ENCODE measurements at regions not wholly inside any gene's neighbourhood (a gene's known extent, or its start where the extent isn't known, plus 50 kb on each side); places are given as distances from the start of the nearest gene placed in this dataset.

DNA sequence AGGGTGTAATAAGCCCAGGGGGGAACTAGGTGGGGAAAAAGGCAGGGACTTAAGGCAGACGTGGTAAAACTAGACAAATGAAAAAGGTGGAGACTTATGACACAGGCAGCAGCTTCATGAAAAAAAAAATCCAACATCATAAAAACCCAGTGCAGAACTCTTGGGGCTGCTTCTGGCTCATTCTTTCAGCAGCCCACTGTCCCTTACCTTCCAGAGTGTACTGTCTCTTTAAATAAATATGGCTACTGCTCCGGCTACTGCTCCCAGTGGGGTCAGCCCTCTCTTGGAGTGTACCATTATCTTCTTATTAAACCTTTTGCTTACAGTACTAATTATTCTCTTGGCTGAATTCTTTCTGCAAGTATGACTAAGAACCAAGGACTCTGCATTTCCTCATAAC is 699.5 kb downstream of the DSC3 start:
- H3K9me3 Mint-ChIP-seq, result peaks cover 11% of the 10 kb centered on the region
- H3K36me3 Mint-ChIP-seq (ENCODE audit: low read depth), result no peaks in the 10 kb centered on the region
- H3K27me3 Mint-ChIP-seq (ENCODE audit: insufficient read depth), result no peaks in the 10 kb centered on the region
- H3K4me1 Mint-ChIP-seq (ENCODE audit: low read depth), result no peaks in the 10 kb centered on the region
- no peak overlapping the region for H3K27ac Mint-ChIP-seq
- no peak overlapping the region for H3K4me3 Mint-ChIP-seq
- TF ChIP-seq, protein P1, sequence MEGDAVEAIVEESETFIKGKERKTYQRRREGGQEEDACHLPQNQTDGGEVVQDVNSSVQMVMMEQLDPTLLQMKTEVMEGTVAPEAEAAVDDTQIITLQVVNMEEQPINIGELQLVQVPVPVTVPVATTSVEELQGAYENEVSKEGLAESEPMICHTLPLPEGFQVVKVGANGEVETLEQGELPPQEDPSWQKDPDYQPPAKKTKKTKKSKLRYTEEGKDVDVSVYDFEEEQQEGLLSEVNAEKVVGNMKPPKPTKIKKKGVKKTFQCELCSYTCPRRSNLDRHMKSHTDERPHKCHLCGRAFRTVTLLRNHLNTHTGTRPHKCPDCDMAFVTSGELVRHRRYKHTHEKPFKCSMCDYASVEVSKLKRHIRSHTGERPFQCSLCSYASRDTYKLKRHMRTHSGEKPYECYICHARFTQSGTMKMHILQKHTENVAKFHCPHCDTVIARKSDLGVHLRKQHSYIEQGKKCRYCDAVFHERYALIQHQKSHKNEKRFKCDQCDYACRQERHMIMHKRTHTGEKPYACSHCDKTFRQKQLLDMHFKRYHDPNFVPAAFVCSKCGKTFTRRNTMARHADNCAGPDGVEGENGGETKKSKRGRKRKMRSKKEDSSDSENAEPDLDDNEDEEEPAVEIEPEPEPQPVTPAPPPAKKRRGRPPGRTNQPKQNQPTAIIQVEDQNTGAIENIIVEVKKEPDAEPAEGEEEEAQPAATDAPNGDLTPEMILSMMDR (IDR thresholded peaks at IDR 0.05), result no peak
- no peak for DNase-seq

- TF ChIP-seq, protein P1 (IDR thresholded peaks at IDR 0.05), result no peak
- Mint-ChIP-seq H3K27ac (no peak overlapping the region), H3K36me3 (ENCODE audit: low read depth) (no peaks in the 10 kb centered on the region), H3K4me3 (no peak overlapping the region), H3K4me1 (ENCODE audit: low read depth) (no peaks in the 10 kb centered on the region), H3K9me3 (peaks cover 8% of the 10 kb centered on the region), H3K27me3 (ENCODE audit: insufficient read depth) (no peaks in the 10 kb centered on the region)
- no peak for DNase-seq
These were observed 699.9 kb downstream of the DSC3 start for GRCh38 chr18:30342675-30343074.

DNA sequence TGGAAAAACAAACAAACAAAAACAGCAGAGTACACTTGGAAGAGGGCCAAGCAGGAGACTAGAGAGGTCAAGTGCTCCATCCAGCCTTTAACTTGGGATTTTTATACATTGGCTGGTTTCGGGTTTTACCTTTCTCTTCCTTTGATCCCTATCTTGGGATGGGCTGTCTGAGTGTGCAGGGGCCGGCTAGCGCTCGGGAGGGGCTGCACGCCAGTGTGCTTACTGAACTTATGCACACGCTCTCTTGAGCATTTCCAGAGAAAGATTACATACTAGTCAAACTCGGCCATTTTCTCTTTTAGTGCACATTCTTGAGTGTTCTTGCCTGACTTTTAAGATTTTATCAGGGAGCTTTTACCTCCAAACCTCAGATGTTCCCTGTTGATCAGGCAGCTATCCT is 707.8 kb downstream of the DSC3 start:
- TF ChIP-seq, protein P1 (IDR thresholded peaks at IDR 0.05), result no peak
- Mint-ChIP-seq H3K27me3 (ENCODE audit: insufficient read depth) (no peaks in the 10 kb centered on the region), H3K27ac (no peak overlapping the region), H3K4me1 (ENCODE audit: low read depth) (no peaks in the 10 kb centered on the region), H3K36me3 (ENCODE audit: low read depth) (no peaks in the 10 kb centered on the region), H3K4me3 (no peak overlapping the region), H3K9me3 (peaks cover 3% of the 10 kb centered on the region)
- DNase-seq, result no peak

DNA sequence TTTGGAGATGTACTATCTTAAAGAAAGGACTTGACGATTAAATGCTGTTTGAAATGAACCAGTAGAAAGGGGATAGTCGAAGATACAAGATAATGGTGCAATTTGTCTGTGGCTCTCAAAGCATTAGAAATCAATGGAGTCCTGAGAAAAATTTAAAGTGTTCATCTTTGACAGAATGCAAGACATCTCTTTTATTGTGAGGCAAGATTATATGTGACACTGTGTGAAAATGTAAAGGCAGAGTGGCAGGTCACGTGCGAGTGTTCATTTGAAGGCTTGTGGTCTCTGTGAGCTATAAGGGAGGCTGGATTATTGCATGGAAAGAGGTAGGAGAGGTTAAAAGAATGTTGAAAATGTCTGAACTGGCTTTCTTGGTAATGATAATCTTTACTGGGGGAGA is 709.2 kb downstream of the DSC3 start:
- TF ChIP-seq, protein P1 (IDR thresholded peaks at IDR 0.05), result no peak
- H3K4me3 Mint-ChIP-seq, result no peak overlapping the region
- H3K9me3 Mint-ChIP-seq, result peaks cover 3% of the 10 kb centered on the region
- no peak overlapping the region for H3K27ac Mint-ChIP-seq
- no peaks in the 10 kb centered on the region for H3K4me1 Mint-ChIP-seq (ENCODE audit: low read depth)
- DNase-seq, result no peak
- H3K27me3 Mint-ChIP-seq (ENCODE audit: insufficient read depth), result no peaks in the 10 kb centered on the region
- no peaks in the 10 kb centered on the region for H3K36me3 Mint-ChIP-seq (ENCODE audit: low read depth)

GRCh38 chr18:30328839-30329238 is 713.7 kb downstream of the DSC3 start:
- Mint-ChIP-seq H3K9me3 (peaks cover 3% of the 10 kb centered on the region; the same call in 1 of the 2 replicates), H3K4me3 (no peak overlapping the region), H3K27me3 (ENCODE audit: insufficient read depth) (no peaks in the 10 kb centered on the region), H3K4me1 (ENCODE audit: low read depth) (no peaks in the 10 kb centered on the region), H3K27ac (no peak overlapping the region), H3K36me3 (ENCODE audit: low read depth) (no peaks in the 10 kb centered on the region)
- DNase-seq, result no peak
- TF ChIP-seq, protein P1 (IDR thresholded peaks at IDR 0.05), result no peak

DNA sequence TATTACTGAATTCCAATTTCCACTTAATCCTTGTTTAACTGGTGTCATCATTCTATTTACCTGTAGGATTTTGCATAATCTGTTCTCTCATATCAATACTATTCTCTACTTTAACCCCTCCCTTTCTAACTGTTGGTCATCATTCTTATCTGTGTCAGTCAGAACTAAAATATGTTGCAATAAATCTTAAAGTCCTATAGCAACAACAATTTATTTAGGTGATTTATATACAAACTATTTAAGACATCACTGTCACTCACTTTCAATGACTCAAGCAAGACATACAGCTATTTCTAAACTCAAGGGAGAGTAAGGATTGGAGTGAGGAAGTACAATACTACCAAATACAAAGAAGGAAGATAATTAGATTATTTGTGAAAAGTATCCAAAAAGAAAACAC is 740.4 kb downstream of the DSC3 start:
- Mint-ChIP-seq H3K36me3 (ENCODE audit: low read depth) (no peaks in the 10 kb centered on the region), H3K9me3 (no peaks in the 10 kb centered on the region; the same call in 1 of the 2 replicates), H3K27ac (no peak overlapping the region), H3K27me3 (ENCODE audit: insufficient read depth) (no peaks in the 10 kb centered on the region), H3K4me1 (ENCODE audit: low read depth) (no peaks in the 10 kb centered on the region), H3K4me3 (no peak overlapping the region)
- TF ChIP-seq, protein P1 (IDR thresholded peaks at IDR 0.05), result no peak
- no peak for DNase-seq

Measured in HFFc6 (cell line).